ENCODE measurements at regions not wholly inside any gene's neighbourhood (a gene's known extent, or its start where the extent isn't known, plus 50 kb on each side); places are given as distances from the start of the nearest gene placed in this dataset.

DNA sequence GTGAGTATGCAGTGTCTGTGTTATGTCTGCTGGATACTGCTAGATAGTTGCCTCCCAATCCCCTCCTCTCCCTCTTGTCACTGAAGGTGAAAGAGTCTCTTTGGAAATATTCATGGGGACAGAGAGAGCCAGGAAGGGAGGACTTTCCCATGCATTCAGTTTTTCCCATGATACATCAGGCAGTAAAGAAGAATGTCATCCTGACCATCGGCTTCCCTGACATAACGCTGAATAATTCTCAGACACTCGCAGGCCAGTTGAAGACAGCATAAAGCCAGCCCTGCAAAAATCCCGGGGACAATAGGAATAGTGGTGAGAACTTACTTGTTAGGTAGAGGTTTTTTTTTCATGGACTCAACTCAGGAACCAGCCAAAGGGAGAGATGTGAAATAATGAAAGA is 58.1 kb downstream of the KLF4 start:
- DNase-seq, result no peak

DNA sequence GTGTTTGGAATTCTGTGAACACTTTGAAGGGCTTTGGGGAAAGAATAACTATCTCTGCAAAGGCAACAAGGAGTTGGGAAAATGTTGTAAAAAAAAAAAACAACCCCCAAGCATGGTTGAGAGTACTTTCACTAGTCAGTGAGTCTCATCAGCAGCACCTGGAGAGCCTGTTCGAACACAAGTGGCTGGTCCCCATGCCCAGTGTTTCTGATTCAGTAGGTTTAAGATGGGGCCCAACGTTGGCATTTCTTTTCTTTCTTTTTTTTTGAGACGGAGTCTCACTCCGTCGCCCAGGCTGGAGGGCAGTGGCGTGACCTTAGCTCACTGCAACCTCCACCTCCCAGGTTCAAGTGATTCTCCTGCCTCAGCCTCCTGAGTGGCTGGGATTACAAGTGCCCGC is 59.5 kb downstream of the KLF4 start:
- no peak for DNase-seq

DNA sequence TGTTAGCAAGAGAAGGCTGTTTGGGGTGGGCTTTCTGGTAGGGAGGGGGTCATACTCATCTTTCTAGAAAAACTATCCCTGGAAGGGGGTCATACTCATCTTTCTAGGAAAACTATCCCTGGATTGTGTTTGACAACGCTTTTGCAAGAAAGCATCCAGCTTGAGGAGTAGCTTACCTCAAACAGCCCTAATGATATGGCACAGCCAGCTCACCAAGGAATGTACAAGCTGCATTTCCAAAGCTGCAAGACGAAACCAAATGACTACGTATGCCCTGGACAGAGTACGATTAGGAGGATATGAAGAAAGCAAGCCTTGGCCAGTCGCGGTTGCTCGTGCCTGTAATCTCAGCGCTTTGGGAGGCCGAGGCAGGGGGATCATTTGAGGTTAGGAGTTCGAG is 63.4 kb downstream of the KLF4 start:
- no peak for DNase-seq

DNA sequence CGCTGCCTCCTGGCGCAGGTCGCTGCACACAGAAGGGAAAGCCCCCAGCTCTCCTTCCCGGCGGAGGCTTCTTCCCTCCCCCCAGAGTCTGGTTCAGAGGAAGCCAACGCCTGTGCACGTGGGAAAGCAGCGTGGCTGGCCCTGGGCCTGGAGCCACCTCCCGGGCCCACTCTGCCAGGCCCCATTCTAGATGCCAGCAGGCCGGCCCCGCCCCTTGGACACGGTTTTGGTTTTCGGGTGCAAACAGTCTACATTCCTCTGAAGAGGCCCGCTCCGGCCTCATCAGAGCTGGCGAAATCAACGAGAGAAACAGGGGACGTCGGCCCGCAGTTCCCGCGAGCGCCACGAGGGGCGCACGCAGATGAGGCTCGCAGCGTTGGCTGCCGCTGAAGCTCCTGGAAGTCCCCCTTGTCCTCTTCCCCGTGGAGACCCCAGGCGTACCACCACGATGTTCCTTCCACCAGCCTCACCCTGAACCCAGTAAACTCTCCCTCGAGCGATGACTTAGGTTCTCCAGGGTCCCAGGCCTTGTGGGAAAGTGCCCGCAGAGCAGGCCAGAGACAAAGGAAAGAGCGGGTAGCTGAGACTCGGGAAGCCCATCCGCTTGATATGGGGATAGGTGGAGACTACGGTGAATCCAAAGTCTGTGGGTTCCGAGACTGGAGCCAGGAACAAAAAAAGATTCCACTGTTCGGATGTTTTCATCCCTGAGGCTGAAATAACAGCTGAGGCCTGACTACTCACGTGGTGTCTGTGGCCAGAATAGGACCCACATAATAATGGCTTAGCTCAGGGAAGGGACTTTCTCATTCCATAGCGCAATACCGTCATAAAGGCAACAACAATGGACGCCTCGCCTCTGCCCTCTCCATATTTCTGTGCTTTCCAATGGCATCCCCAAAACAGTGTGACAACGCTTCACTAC is 64.2 kb downstream of the KLF4 start:
- DNase-seq, result peak; percentile 30 to 48

DNA sequence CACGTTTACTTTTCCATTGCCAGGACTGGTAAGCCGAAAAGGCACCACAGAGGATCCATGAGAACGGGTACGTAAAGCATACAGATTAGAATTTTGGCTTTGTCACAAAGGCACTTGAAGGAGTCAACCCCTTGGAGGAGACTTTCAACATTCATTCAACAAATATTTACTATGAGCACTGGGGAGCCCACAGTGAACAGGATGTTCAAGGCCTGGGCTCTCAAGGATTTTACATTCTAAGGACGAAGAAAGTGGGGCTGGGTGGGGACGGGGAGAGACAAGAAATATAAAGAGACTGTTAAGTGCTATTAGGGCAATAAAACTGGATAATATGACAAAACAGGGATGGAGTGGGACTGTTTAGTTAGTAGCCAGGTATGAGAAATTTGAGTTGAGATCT is 66.0 kb downstream of the KLF4 start:
- no peak for DNase-seq

DNA sequence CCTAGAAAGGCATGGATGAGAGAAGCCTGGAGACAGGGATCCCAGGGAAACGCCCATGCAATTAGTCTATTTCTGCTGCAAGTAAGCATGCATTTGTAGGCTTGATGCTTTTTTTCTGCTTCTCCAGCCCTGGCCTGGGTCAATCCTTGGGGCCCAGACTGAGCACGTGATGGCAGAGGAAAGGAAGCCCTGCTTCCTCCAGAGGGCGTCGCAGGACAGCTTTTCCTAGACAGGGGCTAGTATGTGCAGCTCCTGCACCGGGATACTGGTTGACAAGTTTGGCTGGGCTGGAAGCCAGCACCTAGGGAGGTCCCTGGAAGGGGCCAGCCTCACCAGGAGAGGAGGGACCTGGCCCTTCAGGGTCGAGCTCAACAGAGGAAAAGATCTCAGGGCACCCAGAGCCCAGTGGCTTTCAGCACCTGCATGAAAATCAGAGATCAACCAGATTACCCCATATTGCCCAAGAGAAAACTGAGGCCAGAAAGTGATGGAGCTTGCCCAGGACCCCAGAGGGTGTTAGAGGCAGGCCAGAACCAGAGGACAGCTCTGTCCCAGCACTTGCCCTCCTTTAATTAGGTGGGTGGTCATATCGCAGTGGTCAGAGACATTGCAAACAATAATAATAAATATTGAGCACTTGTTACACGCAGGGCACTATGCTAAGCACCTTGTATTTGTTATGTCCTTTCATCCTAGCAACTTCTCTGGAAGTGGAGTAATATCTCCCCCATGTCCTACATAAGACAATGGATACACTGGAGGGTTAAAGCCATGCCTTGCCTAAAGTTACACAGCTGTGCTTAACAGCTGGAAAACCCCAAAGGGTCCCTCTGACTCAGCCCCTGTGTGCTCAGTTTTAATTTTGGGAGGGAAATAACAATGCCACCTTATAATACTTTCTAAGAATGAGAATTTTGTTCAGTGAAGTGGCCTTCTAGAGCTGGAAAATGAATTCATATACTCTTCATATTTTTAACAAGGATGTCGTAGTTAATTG is 67.1 kb downstream of the KLF4 start:
- DNase-seq, result peak; percentile 2 to 44

DNA sequence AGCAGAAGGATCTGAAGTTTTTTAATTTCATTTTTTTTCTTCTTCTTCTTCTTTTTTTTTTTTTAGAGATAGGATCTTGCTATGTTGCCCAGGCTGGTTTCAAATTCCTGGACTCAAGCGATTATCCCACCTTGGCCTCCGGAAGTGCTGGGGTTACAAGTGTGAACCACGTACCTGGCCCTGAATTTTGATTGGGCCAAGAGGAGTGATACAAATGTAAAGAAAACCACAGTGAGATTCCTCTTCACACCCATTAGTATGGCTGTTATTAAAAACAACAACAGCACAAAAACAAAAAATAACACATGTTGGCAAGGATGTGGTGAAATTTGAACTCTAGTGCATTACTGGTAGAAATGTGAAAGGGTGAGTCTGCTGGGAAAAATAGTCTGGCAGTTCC is 79.1 kb downstream of the KLF4 start:
- DNase-seq, result no peak

DNA sequence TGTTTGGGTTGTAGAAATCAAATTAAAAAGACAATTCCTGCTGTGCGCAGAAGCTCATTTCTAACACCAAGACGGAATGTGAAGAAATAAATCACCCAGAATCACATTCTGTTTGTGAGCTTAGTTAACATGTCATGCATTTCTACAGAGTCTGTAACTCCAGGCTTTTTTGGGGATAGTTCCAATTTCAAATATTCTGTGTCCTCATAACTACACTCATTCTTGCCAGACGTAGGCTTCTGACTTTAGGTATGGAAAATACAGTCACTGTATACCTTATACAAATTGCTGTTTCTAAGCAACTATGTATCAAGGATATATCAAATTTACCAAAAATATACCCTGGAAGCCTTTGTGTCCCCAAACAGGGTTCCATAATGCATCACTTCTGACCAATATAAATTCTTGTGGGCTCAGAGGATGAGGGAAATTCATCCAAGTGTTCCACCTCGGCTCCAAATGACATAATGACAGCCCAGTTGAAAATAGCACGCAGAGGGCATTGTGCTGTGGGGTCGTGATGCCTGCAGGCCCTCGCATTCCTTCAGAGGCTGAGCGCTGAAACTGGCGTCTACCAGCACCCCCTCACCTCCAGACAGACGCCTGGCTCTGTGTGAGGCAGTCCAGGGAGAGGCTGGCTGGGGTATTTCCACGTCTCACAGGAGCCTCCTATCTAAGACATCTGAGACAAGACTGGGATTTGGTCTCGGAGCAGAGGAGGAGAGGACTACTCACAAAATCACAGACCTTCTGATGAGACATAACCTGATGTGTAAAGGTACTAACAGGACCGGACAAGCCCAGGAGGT is 79.8 kb downstream of the KLF4 start:
- DNase-seq, result no peak

DNA sequence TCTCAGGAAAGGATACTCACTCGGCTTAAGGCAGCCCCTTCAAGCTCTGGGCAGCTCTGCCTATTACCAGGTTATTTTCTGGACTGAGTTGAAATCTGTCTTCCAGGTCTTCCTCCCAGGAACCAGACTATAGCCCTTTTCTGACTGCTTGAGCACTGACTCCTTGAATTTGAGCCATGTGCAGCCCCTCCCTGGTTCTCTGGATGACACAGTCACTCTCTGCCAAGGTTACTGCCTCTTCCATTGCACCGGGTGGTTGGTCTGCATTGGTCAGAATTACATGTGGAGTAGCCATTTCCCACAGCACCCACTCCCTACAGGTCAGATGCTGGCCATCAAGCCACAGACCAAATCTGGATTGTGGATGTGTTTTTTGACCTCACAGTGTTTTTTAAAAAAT is 81.9 kb downstream of the KLF4 start:
- no peak for DNase-seq

DNA sequence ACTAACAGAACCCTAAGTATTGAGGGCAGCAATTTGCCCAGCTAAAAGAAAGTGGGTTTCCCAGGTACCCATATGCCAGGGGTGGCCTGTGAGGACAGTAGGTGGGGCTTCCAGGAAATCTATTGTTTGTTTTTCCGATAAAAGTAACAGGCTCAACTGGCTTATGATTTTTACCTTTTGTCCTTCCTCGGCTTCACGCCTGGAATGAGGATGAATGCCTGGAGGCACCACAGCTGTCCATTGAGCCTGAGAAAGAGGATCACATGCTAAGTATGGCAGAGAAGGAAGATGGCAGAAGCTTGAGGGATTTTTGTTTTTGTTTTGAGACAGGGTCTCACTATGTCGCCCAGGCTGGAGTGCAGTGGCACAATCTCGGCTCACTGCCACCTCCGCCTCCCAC is 84.1 kb downstream of the KLF4 start:
- no peak for DNase-seq

DNA sequence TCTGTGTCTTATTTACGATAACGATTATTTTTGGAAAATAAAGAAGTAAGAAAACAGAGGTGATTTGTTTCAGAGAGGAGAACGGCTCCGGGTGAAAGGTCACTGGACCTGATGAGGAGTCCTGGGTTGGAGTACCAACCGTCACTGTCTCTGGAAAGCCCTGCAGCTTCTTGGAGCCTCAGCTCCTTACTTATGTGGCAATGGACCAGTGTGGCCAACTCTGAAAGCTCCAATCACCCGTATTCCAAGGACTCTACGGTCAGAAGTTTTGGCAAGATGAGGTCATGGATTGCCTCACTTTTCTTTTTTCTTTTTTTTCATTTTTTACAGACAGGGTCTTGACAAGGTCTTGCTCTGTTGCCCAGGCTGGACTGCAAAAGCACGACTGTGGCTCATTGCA is 84.8 kb downstream of the KLF4 start:
- no peak for DNase-seq

DNA sequence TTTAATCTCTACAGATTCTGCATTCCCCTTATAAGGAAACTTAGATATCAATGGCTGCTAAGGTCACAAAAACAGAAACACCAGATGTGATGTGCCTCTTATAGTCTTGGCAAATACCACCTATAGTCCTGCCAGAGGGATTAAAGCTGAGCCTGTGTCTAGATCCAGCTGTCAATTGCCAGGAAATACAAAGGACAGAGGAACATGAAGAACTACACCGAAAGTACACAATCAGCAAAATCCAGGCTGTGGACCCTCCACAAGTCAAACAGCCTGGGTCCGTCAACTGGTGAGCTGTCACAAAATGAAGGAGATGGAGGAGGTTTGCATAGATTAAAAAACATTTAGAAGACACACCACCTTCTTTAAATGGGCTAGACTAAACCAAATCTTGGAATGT is 85.4 kb downstream of the KLF4 start:
- no peak for DNase-seq

DNA sequence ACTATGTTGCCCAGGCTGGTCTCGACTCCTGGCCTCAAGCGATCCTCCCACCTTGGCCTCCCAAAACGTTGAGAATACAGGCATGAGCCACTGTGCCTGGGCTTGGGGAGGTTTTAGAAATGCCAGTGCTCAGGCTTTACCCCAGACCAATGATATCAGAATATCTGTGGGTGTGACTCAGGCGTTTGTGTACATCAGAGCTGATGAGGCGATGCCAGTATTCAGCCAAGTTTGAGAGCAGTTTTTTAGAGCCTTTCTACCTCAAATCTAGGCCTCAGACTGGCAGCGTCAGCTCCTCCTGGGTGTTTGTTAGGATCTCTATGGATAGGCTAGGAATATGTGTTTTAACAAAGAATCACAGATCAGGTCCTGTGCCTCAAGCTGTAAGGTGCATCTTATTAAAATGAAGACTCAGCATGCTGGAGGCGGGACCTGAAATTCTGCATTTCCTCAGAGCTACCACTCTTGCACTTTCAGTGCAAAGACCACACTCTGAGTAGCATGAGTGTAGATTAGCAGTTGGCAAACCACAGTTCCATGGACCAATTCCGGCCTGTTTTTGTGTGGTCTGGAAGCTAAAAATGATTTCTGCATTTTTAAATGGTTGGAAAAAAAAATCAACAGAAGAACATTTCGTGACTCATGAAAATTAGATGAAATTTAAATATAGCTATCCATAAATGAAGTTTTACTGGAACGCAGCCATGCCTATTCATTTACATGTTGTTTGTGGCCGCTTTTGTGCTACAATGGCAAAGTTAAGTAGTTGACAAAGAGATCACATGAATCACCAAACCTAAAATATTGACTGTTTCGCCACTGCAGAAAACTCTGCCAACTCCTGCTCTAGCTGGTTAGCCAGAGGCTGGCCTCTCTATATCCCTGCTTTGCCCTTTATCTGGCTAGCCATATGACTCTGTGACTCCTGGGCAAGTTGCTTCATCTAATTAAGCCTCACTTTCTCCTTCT is 92.2 kb downstream of the KLF4 start:
- DNase-seq, result no peak

DNA sequence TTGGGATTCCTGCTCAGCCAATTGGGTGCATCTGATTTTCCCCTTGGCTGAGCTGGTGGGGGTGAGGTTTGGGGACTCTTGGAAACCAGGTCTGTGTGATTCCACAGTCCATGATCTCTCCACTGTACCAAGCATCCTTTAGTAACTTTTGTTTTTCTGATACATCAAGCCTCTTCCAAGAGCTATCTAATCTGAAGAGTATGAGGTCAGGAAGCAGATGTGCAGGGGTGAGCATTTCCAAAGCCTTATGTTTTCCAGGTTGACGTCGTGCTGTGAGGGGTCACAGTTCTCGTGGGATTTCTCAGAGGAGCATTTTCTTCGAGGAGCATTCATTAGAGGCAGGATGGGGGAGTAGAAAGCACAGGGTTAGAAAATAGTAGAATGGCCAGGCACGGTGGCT is 95.3 kb downstream of the KLF4 start:
- no peak for DNase-seq

DNA sequence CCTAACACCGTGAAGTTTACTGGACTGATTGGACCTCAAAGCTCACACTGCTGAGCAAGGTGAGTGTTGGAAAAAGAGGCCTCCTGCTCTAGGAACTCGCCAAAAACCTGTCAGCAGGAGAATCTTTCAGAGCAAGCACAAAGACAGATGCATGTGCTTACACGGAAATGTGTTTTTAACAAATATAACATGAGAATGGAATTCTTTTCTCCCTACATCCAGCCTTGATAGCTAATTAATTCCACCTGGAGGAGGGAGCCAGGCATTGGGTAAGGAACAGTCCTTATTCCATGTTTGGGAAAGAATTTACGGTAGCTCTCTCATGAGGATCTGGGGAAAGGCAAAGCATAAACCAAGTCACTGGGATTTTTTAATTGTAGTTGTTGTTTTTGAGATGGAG is 98.8 kb downstream of the KLF4 start:
- no peak for DNase-seq

DNA sequence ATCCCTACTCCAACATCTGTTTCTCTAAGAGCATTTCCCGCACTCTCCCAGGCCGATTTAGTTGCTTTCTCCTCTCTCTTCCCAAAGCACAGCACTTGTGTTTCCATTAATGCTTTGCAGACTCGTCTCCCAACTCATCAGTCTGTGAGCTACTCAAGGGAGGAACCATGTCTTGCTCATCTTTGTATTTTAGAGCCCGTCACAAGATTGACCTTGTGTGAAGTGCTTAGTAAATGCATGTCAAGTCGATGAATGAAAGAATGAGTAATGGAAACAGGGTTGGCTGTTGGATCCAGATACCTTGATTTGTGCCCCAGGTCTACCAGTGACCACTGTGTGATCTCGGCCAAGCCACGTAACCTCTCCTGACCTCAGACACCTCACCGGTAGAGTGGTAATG is 99.3 kb downstream of the KLF4 start:
- DNase-seq, result no peak

DNA sequence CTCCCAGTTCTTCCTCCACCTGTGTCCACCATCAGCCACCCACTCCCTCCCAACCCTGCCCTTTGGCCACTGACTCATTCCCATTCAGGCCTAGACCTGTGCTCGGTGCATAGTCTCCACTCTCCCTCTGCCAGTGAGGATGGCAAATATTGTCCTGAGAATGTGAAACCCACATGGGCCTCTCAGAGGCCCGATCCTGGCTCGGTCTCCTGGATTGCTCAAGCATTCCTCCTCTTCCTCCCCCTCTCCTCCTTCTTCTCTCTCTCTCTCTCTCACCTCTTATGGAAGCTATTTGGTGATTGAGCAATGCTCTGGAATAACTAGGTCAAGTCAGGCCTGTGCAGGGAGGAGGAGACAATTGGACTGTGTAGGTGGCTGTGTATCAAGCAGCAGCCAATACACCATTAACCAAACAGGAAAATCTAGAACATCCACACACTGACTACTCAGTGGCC is 99.9 kb downstream of the KLF4 start:
- DNase-seq, result no peak

DNA sequence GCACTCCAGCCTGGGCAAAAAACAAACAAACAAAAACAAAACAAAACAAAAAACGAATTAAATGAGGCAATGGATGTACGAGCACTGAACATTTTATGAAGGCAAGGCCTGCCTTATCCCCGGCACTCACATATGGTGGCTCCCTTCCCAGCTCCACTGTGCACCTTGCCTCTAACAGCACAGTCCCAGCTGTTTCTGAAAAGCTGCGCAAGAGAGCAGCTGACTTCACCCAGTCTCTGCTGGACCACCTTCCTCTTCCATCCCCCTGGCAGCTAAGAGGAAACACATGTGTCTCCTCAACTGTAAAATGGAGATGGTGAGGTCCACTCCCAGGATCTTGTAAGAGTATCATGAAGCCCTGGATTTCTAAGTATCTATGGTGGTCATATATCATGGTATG is 100.7 kb downstream of the KLF4 start:
- no peak for DNase-seq

DNA sequence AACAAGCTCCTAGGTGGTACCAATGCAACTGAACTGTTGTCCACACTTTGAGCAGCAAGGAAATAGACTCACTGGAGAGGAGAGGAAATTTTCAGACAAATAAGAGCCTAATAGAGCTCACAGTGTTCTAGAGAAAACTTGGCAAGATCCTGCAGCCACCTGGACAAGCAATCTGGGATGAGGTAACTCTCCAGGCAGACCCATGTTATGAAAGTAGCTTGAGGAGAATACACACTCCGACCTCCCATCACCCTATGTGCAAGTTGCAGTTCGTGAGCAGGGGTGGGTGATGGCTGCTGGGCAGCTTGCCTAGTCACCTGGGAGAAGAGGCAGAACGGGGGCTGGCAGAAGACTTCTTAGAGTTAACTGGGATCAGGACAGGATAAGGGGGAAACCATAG is 102.2 kb downstream of the KLF4 start:
- DNase-seq, result no peak

DNA sequence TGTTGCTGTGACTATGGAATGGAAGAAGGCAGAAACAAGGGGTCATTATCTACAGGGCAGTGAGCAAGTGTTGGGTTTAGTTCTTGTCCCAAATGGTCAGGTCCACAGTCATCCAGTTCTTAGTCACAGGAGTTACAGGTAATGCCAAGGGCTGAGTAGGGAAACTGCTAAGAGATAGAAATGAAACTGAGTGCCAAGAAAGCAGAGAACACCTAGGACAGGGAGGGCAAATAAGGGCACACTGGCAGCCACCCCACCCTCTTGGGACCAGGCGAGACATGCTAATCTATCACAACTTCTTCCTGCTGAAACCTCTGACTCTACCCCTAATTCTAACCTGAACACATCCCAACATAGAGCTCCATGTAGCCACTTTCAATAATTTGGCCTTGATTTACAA is 103.2 kb downstream of the KLF4 start:
- DNase-seq, result no peak

Data from CD4-positive, alpha-beta T cell treated with Interleukin-1 beta for 1 hour (primary cell).